MM.1S (cell line): ENCODE measurements at regions not wholly inside any gene's neighbourhood (a gene's known extent, or its start where the extent isn't known, plus 50 kb on each side); places are given as distances from the start of the nearest gene placed in this dataset.

Experiments used
- DNase-seq: peaks from one replicate; pipeline ENCODE4 v3.0.0-alpha.2; 2015
- H2AFZ ChIP-seq: fragments of 300-600 bp; sonication (generic); 2 replicates; pipeline ENCODE4 v1.6.0; 2016; ENCODE audit warnings: antibody characterized with exemption, low read length
- H3F3A ChIP-seq: fragments of 300-600 bp; sonication (generic); 2 replicates; pipeline ENCODE4 v1.6.1; 2016; ENCODE audit warnings: mild to moderate bottlenecking, antibody characterized with exemption, low read length, moderate library complexity, mixed read lengths; ENCODE audit not compliant: insufficient read depth
- H3K27ac ChIP-seq: fragments of 300-600 bp; sonication (generic); 2 replicates; pipeline ENCODE4 v1.5.1; 2016; ENCODE audit warnings: mild to moderate bottlenecking, low read length
- H3K27me3 ChIP-seq: fragments of 300-600 bp; sonication (generic); replicated peaks from 2 replicates; pipeline ENCODE4 v1.6.0; 2016; ENCODE audit warnings: low read length; ENCODE audit not compliant: insufficient read depth
- H3K36me3 ChIP-seq: fragments of 300-600 bp; sonication (generic); replicated peaks from 2 replicates; pipeline ENCODE4 v1.6.1; 2016; ENCODE audit warnings: mild to moderate bottlenecking, low read length, mixed read lengths; ENCODE audit not compliant: insufficient read depth
- H3K4me1 ChIP-seq: fragments of 300-600 bp; sonication (generic); 2 replicates; pipeline ENCODE4 v1.6.1; 2016; ENCODE audit warnings: low read length, mixed read lengths
- H3K4me2 ChIP-seq: fragments of 300-600 bp; sonication (generic); 2 replicates; pipeline ENCODE4 v1.6.0; 2016; ENCODE audit warnings: low read depth, low read length
- H3K4me3 ChIP-seq: fragments of 300-600 bp; sonication (generic); 2 replicates; pipeline ENCODE4 v1.5.1; 2016; ENCODE audit warnings: low read length, mixed read lengths
- H3K79me2 ChIP-seq: fragments of 300-600 bp; sonication (generic); 2 replicates; pipeline ENCODE4 v1.6.1; 2016; ENCODE audit warnings: mixed run types, low read length, mixed read lengths
- H3K9ac ChIP-seq: fragments of 300-600 bp; sonication (generic); 2 replicates; pipeline ENCODE4 v1.6.1; 2016; ENCODE audit warnings: low read length, mixed read lengths
- H3K9me2 ChIP-seq: fragments of 300-600 bp; sonication (generic); replicated peaks from 2 replicates; pipeline ENCODE4 v1.6.1; 2016; ENCODE audit warnings: mild to moderate bottlenecking, low read length, mixed read lengths; ENCODE audit not compliant: insufficient read depth
- H3K9me3 ChIP-seq: fragments of 300-600 bp; sonication (generic); replicated peaks from 2 replicates; pipeline ENCODE4 v1.6.1; 2016; ENCODE audit warnings: mild to moderate bottlenecking, low read length, mixed read lengths; ENCODE audit not compliant: insufficient read depth
- H4K20me1 ChIP-seq: fragments of 300-600 bp; sonication (generic); 2 replicates; pipeline ENCODE4 v1.6.1; 2016; ENCODE audit warnings: mild to moderate bottlenecking, low read length, moderate library complexity, mixed read lengths; ENCODE audit not compliant: insufficient read depth
- CTCF ChIP-seq: fragments of 300-600 bp; sonication (generic); IDR thresholded peaks from 2 replicates; pipeline ENCODE4 v1.5.1; 2016; ENCODE audit warnings: antibody characterized with exemption, low read length, mixed read lengths
- EZH2 ChIP-seq: fragments of 300-600 bp; sonication (generic); optimal IDR thresholded peaks from 2 replicates; pipeline ENCODE3; 2017; ENCODE audit warnings: low read depth, mild to moderate bottlenecking, antibody characterized with exemption, low read length, mixed read lengths
- EZH2phosphoT487 ChIP-seq: fragments of 300-600 bp; sonication (generic); IDR thresholded peaks from 2 replicates; pipeline ENCODE4 v1.6.1; 2018; ENCODE audit warnings: antibody characterized with exemption, low read length

GRCh38 chr1:38341694-38342093, 295.1 kb upstream of the POU3F1 start:
- no peaks in the 10 kb centered on the region for H3K9me2 ChIP-seq
- no peak for DNase-seq
- H3K27ac ChIP-seq: no peak overlapping the region
- H3K9me3 ChIP-seq: no peaks in the 10 kb centered on the region
- H3K4me1 ChIP-seq: no peaks in the 10 kb centered on the region
- H4K20me1 ChIP-seq: no peaks in the 10 kb centered on the region
- no peak overlapping the region for H3K9ac ChIP-seq
- no peak overlapping the region for H3K4me3 ChIP-seq
- no peak overlapping the region for H2AFZ ChIP-seq
- no peaks in the 10 kb centered on the region for H3K27me3 ChIP-seq
- H3F3A ChIP-seq: no peaks in the 10 kb centered on the region
- no peak for TF ChIP-seq EZH2phosphoT487
- TF ChIP-seq EZH2: no peak
- no peak for TF ChIP-seq CTCF
- no peaks in the 10 kb centered on the region for H3K36me3 ChIP-seq
- no peaks in the 10 kb centered on the region for H3K79me2 ChIP-seq
- H3K4me2 ChIP-seq: no peak overlapping the region

DNA sequence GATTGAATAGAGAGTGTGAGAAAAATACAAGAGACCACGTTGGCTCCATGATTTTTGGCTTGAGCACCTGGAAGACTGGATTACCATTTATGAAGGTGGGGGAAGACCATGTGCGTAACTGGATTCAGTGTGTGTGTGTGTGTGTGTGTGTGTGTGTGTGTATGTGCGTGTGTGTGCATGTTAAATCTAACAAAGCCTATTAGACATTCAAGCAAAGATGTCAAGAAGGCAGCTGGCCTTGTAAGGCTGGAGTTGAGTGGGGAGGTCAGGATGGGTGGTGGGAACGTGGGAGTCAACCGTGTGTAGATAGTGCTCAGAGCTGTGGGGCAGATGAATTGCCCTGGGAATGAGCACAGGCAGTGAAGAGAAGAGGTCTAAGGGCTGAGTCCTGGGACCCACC, 293.8 kb upstream of the POU3F1 start:
- H3K9me3 ChIP-seq: no peaks in the 10 kb centered on the region
- no peak for DNase-seq

GRCh38 chr1:38337711-38338110, 291.1 kb upstream of the POU3F1 start:
- no peaks in the 10 kb centered on the region for H3K9me2 ChIP-seq
- TF ChIP-seq EZH2phosphoT487 (no peak), CTCF (no peak), EZH2 (no peak)
- no peaks in the 10 kb centered on the region for H3K27me3 ChIP-seq

More for the DNA sequence above, 293.8 kb upstream of the POU3F1 start:
- no peak overlapping the region for H3K4me3 ChIP-seq
- no peaks in the 10 kb centered on the region for H3K27me3 ChIP-seq
- no peaks in the 10 kb centered on the region for H3K36me3 ChIP-seq
- no peaks in the 10 kb centered on the region for H3K9me2 ChIP-seq
- TF ChIP-seq EZH2phosphoT487 (no peak), CTCF (no peak), EZH2 (no peak)
- no peak overlapping the region for H3K27ac ChIP-seq
- H2AFZ ChIP-seq: no peak overlapping the region
- no peaks in the 10 kb centered on the region for H3K79me2 ChIP-seq
- no peaks in the 10 kb centered on the region for H3F3A ChIP-seq
- no peaks in the 10 kb centered on the region for H4K20me1 ChIP-seq
- H3K4me2 ChIP-seq: no peak overlapping the region
- H3K9ac ChIP-seq: no peak overlapping the region
- H3K4me1 ChIP-seq: no peaks in the 10 kb centered on the region

More at GRCh38 chr1:38337711-38338110, 291.1 kb upstream of the POU3F1 start:
- Histone ChIP-seq H4K20me1 (no peaks in the 10 kb centered on the region), H3K27ac (no peak overlapping the region), H3K9me3 (no peaks in the 10 kb centered on the region), H3K4me1 (no peaks in the 10 kb centered on the region), H3F3A (no peaks in the 10 kb centered on the region), H2AFZ (no peak overlapping the region), H3K4me2 (no peak overlapping the region), H3K79me2 (no peaks in the 10 kb centered on the region), H3K9ac (no peak overlapping the region), H3K4me3 (no peak overlapping the region), H3K36me3 (no peaks in the 10 kb centered on the region)
- no peak for DNase-seq
